GM23248 (cell line): ENCODE measurements at regions not wholly inside any gene's neighbourhood (a gene's known extent, or its start where the extent isn't known, plus 50 kb on each side); places are given as distances from the start of the nearest gene placed in this dataset.

Source experiments
- DNase-seq: peaks from one replicate; pipeline ENCODE4 v3.0.0-alpha.2; 2015
- H2AFZ ChIP-seq: fragments of 200-600 bp; sonication (generic); 2 replicates; pipeline ENCODE4 v1.6.1; 2016; ENCODE audit warnings: antibody characterized with exemption
- H3F3A ChIP-seq: fragments of 200-600 bp; sonication (generic); 2 replicates; pipeline ENCODE4 v1.6.1; 2016; ENCODE audit warnings: mild to moderate bottlenecking, antibody characterized with exemption, mixed run types; ENCODE audit not compliant: insufficient read depth
- H3K27ac ChIP-seq: fragments of 200-600 bp; sonication (generic); 2 replicates; pipeline ENCODE4 v1.5.1; 2016; ENCODE audit warnings: mild to moderate bottlenecking
- H3K27me3 ChIP-seq: fragments of 200-600 bp; sonication (generic); replicated peaks from 2 replicates; pipeline ENCODE4 v1.6.1; 2016; ENCODE audit warnings: mild to moderate bottlenecking; ENCODE audit not compliant: insufficient read depth
- H3K36me3 ChIP-seq: fragments of 200-600 bp; sonication (generic); 2 replicates; pipeline ENCODE4 v1.6.1; 2016; ENCODE audit warnings: low read depth, mild to moderate bottlenecking
- H3K4me1 ChIP-seq: fragments of 200-600 bp; sonication (generic); 2 replicates; pipeline ENCODE4 v1.6.1; 2016; ENCODE audit warnings: mild to moderate bottlenecking; ENCODE audit not compliant: insufficient read depth
- H3K4me2 ChIP-seq: fragments of 200-600 bp; sonication (generic); one replicate; pipeline ENCODE4 v1.6.1; 2016; ENCODE audit warnings: mild to moderate bottlenecking; ENCODE audit not compliant: unreplicated experiment
- H3K4me3 ChIP-seq: fragments of 200-600 bp; sonication (generic); 2 replicates; pipeline ENCODE4 v1.5.1; 2016; ENCODE audit warnings: mild to moderate bottlenecking
- H3K79me2 ChIP-seq: fragments of 200-600 bp; sonication (generic); 2 replicates; pipeline ENCODE4 v1.6.1; 2016; ENCODE audit warnings: mild to moderate bottlenecking; ENCODE audit not compliant: insufficient read depth
- H3K9ac ChIP-seq: fragments of 200-600 bp; sonication (generic); 2 replicates; pipeline ENCODE4 v1.6.1; 2016; ENCODE audit warnings: mild to moderate bottlenecking
- H3K9me2 ChIP-seq: fragments of 200-600 bp; sonication (generic); 2 replicates; pipeline ENCODE4 v1.6.1; 2016; ENCODE audit warnings: mixed run types, mild to moderate bottlenecking, moderate library complexity; ENCODE audit not compliant: insufficient read depth
- H3K9me3 ChIP-seq: fragments of 200-600 bp; sonication (generic); one replicate; pipeline ENCODE4 v1.6.1; 2017; ENCODE audit warnings: low read depth
- H4K20me1 ChIP-seq: fragments of 200-600 bp; sonication (generic); 2 replicates; pipeline ENCODE4 v1.6.0; 2016; ENCODE audit not compliant: insufficient read depth
- EZH2 ChIP-seq: fragments of 200-600 bp; sonication (generic); IDR thresholded peaks from 2 replicates; pipeline ENCODE4 v1.6.1; 2018; ENCODE audit warnings: antibody characterized with exemption, mild to moderate bottlenecking; ENCODE audit not compliant: insufficient read depth, poor library complexity, severe bottlenecking
- EZH2phosphoT487 ChIP-seq: fragments of 200-600 bp; sonication (generic); IDR thresholded peaks from 2 replicates; pipeline ENCODE4 v1.6.1; 2018; ENCODE audit warnings: antibody characterized with exemption, moderate library complexity, mild to moderate bottlenecking, low read depth; ENCODE audit not compliant: insufficient read depth
- WGBS, 2 experiments: methylation state at CpG; one replicate each; pipeline ENCODE4 v1.1.6; 2015 to 2017; ENCODE audit warnings: low lambda C conversion rate in 2 of 2, low coverage in 1 of 2; ENCODE audit errors: missing lambda C conversion rate in 2 of 2; 5-methylcytosine and 5-hydroxymethylcytosine counted together
- in situ Hi-C: fragments of 300-500 bp; cut with MboI; formaldehyde crosslinking; loops from 2 replicates; pipeline ENCODE4 v1.15.0; 2020

DNA sequence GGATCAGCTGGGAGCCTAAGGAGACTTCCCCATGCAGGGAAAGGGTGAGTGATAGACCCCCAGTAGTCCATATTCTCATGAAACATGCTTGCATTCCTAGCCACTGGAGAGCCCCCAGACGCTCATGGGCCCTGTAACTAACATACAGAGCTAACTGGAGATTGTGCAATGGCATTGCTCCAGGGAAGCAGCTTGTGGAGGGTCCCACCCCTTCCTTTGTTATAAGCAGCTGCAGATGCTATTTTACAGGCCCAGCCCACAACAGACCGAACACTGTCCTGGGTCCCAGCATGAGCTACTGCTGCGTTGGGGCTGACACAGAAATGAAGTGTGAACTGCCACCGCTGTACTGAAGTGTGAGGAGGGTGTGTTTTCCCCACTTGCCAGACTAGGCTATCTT is 1465.7 kb upstream of the DIAPH2 start:
- no peak overlapping the region for H3K4me3 ChIP-seq
- in situ Hi-C loops = no loop called here
- H3K4me2 ChIP-seq = no peak overlapping the region
- H3K27ac ChIP-seq = no peak overlapping the region
- no peaks in the 10 kb centered on the region for H3K9me3 ChIP-seq
- no peak overlapping the region for H2AFZ ChIP-seq
- H3K9ac ChIP-seq = no peak overlapping the region
- H3K36me3 ChIP-seq = no peaks in the 10 kb centered on the region
- H3F3A ChIP-seq = no peaks in the 10 kb centered on the region
- H3K9me2 ChIP-seq = no peaks in the 10 kb centered on the region
- TF ChIP-seq EZH2phosphoT487 = no peak
- no peak for TF ChIP-seq EZH2
- no peaks in the 10 kb centered on the region for H3K79me2 ChIP-seq
- no peaks in the 10 kb centered on the region for H3K4me1 ChIP-seq
- DNase-seq = no peak
- no peaks in the 10 kb centered on the region for H4K20me1 ChIP-seq
- no peaks in the 10 kb centered on the region for H3K27me3 ChIP-seq
- 0% methylated on average over 3 of the region's 4 CpGs for WGBS, 2 experiments

DNA sequence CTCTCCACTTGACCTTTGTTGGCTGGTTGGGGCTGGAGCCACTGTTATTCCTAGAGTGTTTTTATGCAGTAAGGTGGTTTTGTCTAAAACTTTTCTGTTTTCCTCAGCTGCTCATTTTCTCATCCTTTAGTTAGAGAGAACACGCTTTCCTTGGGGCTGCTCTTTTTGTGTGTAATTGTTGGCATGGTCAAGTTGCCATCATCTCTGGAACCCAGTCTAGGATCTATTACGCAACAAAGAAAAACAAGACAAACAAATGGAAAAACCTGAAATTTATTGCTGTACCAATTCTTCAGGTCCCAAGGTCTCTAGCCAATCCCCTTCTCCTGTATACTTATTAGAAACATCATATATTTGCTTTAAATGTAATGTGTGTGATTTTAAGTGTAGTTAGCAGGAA is 1436.3 kb upstream of the DIAPH2 start:
- no peak overlapping the region for H2AFZ ChIP-seq
- no peak overlapping the region for H3K4me2 ChIP-seq
- no peak for DNase-seq
- in situ Hi-C loops = no loop called here
- no peaks in the 10 kb centered on the region for H3K36me3 ChIP-seq
- H3K4me1 ChIP-seq = no peaks in the 10 kb centered on the region
- TF ChIP-seq EZH2phosphoT487 = no peak
- TF ChIP-seq EZH2 = no peak
- H4K20me1 ChIP-seq = no peaks in the 10 kb centered on the region
- 15 to 23% methylated on average over 2 of the region's 2 CpGs for WGBS, 2 experiments
- no peaks in the 10 kb centered on the region for H3K9me2 ChIP-seq
- H3K9ac ChIP-seq = no peak overlapping the region
- H3K79me2 ChIP-seq = no peaks in the 10 kb centered on the region
- H3K27me3 ChIP-seq = no peaks in the 10 kb centered on the region
- H3F3A ChIP-seq = no peaks in the 10 kb centered on the region
- H3K4me3 ChIP-seq = no peak overlapping the region
- H3K9me3 ChIP-seq = no peaks in the 10 kb centered on the region
- H3K27ac ChIP-seq = no peak overlapping the region

DNA sequence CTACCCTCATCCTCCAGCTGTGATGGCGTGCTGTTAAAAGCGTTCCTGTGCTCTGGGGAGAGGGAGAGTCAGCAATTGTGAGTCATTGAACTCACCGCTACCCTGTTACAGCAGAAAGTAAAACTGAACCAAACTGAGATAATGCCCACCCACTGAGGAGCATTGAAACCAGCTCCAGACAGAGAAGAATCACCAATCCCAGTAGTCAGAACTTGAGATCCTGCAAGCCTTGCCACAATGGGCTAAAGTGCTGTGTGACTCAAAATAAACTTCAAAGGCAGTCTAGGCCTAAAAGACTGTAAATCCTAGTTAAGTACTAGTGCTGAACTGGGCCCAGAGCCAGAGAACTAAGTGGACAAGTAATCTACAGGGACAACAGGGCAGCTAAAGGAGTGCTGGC is 1394.2 kb upstream of the DIAPH2 start:
- in situ Hi-C loops = no loop called here
- TF ChIP-seq EZH2 (no peak), EZH2phosphoT487 (no peak)
- Histone ChIP-seq H3K9me2 (no peaks in the 10 kb centered on the region), H3K9me3 (no peaks in the 10 kb centered on the region), H3F3A (no peaks in the 10 kb centered on the region), H3K36me3 (no peaks in the 10 kb centered on the region), H3K79me2 (no peaks in the 10 kb centered on the region), H3K27ac (no peak overlapping the region), H3K9ac (no peak overlapping the region), H3K4me1 (no peaks in the 10 kb centered on the region), H3K4me3 (no peak overlapping the region), H2AFZ (no peak overlapping the region), H3K27me3 (no peaks in the 10 kb centered on the region), H4K20me1 (no peaks in the 10 kb centered on the region), H3K4me2 (no peak overlapping the region)
- no peak for DNase-seq
- WGBS, 2 experiments = 11 to 15% methylated on average over 3 of the region's 3 CpGs

DNA sequence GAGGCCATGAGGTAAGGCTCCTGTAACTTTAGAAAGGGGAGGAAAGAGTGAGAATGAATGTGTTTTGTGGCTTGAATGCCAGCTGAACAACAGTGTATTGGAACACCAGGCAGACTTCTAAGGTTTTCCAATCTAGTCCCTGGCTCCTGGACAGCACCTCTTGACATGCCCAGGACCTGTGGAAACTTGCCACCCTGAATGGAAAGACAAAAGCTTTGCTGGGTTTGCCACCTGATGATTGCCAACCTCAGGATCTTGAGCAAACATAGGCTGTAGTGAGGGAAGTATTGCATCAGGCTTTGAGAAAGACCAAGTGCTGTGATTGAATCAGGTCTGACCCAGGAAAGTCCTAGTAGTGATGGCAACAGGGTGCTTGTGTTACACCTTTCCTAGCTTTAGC is 1393.1 kb upstream of the DIAPH2 start:
- no peaks in the 10 kb centered on the region for H3K79me2 ChIP-seq
- no peaks in the 10 kb centered on the region for H3K9me3 ChIP-seq
- TF ChIP-seq EZH2 = no peak
- no peak for TF ChIP-seq EZH2phosphoT487
- no peak overlapping the region for H3K27ac ChIP-seq
- in situ Hi-C loops = no loop called here
- H3F3A ChIP-seq = no peaks in the 10 kb centered on the region
- H4K20me1 ChIP-seq = no peaks in the 10 kb centered on the region
- no peak for DNase-seq
- H3K9ac ChIP-seq = no peak overlapping the region
- H3K9me2 ChIP-seq = no peaks in the 10 kb centered on the region
- H3K4me3 ChIP-seq = no peak overlapping the region
- H2AFZ ChIP-seq = no peak overlapping the region
- no peaks in the 10 kb centered on the region for H3K36me3 ChIP-seq
- H3K4me1 ChIP-seq = no peaks in the 10 kb centered on the region
- H3K27me3 ChIP-seq = no peaks in the 10 kb centered on the region
- no peak overlapping the region for H3K4me2 ChIP-seq

DNA sequence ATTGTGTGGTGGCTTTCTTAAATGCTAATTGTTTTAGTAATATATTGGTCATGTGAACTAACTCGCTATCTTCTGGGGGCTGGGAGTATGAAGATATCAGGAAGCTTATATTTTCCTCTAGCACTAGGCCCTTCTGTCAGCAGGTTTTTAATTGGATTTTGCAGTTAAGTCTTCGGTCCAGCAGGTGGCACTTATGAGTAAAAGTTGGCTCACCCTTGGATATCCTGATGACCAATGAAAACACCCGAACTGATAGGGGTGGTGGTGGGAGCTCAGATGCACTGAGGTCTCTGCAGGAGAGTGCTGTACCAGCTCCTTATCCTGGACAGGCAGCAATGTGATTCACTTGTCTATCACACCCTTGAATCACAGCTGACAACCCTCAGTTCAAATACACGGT is 1365.8 kb upstream of the DIAPH2 start:
- no peak overlapping the region for H3K4me3 ChIP-seq
- H3K79me2 ChIP-seq = no peaks in the 10 kb centered on the region
- in situ Hi-C loops = loop anchor here (25.0 kb wide), 1 partner anchor 482 kb away; no protein-coding TSS in a partner anchor
- no peaks in the 10 kb centered on the region for H3F3A ChIP-seq
- no peak overlapping the region for H3K27ac ChIP-seq
- H3K36me3 ChIP-seq = no peaks in the 10 kb centered on the region
- no peaks in the 10 kb centered on the region for H3K27me3 ChIP-seq
- no peak overlapping the region for H2AFZ ChIP-seq
- H3K4me1 ChIP-seq = no peaks in the 10 kb centered on the region
- no peaks in the 10 kb centered on the region for H3K9me2 ChIP-seq
- H3K4me2 ChIP-seq = no peak overlapping the region
- no peaks in the 10 kb centered on the region for H3K9me3 ChIP-seq
- TF ChIP-seq EZH2phosphoT487 (no peak), EZH2 (no peak)
- DNase-seq = peak; percentile 2
- H4K20me1 ChIP-seq = no peaks in the 10 kb centered on the region
- 12 to 16% methylated on average over 4 of the region's 4 CpGs for WGBS, 2 experiments
- H3K9ac ChIP-seq = no peak overlapping the region
